Stimulated activated CD4-positive, alpha-beta T cell treated with anti-CD3 and anti-CD28 coated beads, Interleukin-4, amount 100 ng/mL, for 24 hours (primary cell): ENCODE measurements at regions not wholly inside any gene's neighbourhood (a gene's known extent, or its start where the extent isn't known, plus 50 kb on each side); places are given as distances from the start of the nearest gene placed in this dataset.
"Not testable (repeated sequence)": the region's sequence is repeated elsewhere in the genome, so short reads cannot be mapped to it uniquely, and the experiment has no call there.

Source experiments
- DNase-seq: peaks from one replicate; pipeline ENCODE4 v3.0.0-alpha.2; 2020

GRCh38 chr3:176619833-176620232, 577.4 kb downstream of the TBL1XR1 start:
- no peak for DNase-seq

GRCh38 chr3:176615826-176616225, 581.5 kb downstream of the TBL1XR1 start:
- DNase-seq: no peak

- no peak for DNase-seq
Observed at GRCh38 chr3:176611703-176612102, 585.6 kb downstream of the TBL1XR1 start.

- DNase-seq: no peak
Observed at GRCh38 chr3:176609361-176609760, 587.9 kb downstream of the TBL1XR1 start.

GRCh38 chr3:176605553-176605952, 591.7 kb downstream of the TBL1XR1 start:
- not testable (repeated sequence) for DNase-seq

- DNase-seq: no peak
Observed at GRCh38 chr3:176595307-176595706, 602.0 kb downstream of the TBL1XR1 start.

- DNase-seq: no peak
Observed at GRCh38 chr3:176590722-176591121, 606.6 kb downstream of the TBL1XR1 start.

- no peak for DNase-seq
Observed at GRCh38 chr3:176587089-176587488, 610.2 kb downstream of the TBL1XR1 start.

- no peak for DNase-seq
Observed at GRCh38 chr3:176584413-176585176, 612.7 kb downstream of the TBL1XR1 start.

GRCh38 chr3:176583956-176584355, 613.3 kb downstream of the TBL1XR1 start:
- no peak for DNase-seq

- no peak for DNase-seq
Observed at GRCh38 chr3:176581589-176581988, 615.7 kb downstream of the TBL1XR1 start.

GRCh38 chr3:176579711-176580185, 617.5 kb downstream of the TBL1XR1 start:
- no peak for DNase-seq

- DNase-seq: no peak
Observed at GRCh38 chr3:176578316-176578715, 619.0 kb downstream of the TBL1XR1 start.

- DNase-seq: no peak
Observed at GRCh38 chr3:176577447-176577846, 619.8 kb downstream of the TBL1XR1 start.

- DNase-seq: no peak
Observed at GRCh38 chr3:176574786-176575185, 622.5 kb downstream of the TBL1XR1 start.

GRCh38 chr3:176571926-176572325, 625.4 kb downstream of the TBL1XR1 start:
- DNase-seq: no peak

- no peak for DNase-seq
Observed at GRCh38 chr3:176570992-176571391, 626.3 kb downstream of the TBL1XR1 start.

GRCh38 chr3:176568189-176568588, 629.1 kb downstream of the TBL1XR1 start:
- DNase-seq: no peak

GRCh38 chr3:176566757-176567156, 630.5 kb downstream of the TBL1XR1 start:
- DNase-seq: no peak

GRCh38 chr3:176562331-176562730, 635.0 kb downstream of the TBL1XR1 start:
- DNase-seq: no peak

- no peak for DNase-seq
Observed at GRCh38 chr3:176561826-176562225, 635.5 kb downstream of the TBL1XR1 start.

GRCh38 chr3:176554791-176555654, 642.3 kb downstream of the TBL1XR1 start:
- DNase-seq: no peak

GRCh38 chr3:176554264-176554663, 643.0 kb downstream of the TBL1XR1 start:
- DNase-seq: no peak

- no peak for DNase-seq
Observed at GRCh38 chr3:176526942-176527341, 670.3 kb downstream of the TBL1XR1 start.
